HFFc6 (cell line): ENCODE measurements at regions not wholly inside any gene's neighbourhood (a gene's known extent, or its start where the extent isn't known, plus 50 kb on each side); places are given as distances from the start of the nearest gene placed in this dataset.
A peak's percentile ranks its signal among the peaks of the same experiment; 100 is the strongest.

ENCODE experiments used
- DNase-seq: peaks from one replicate; pipeline ENCODE4 v3.0.0-alpha.2; 2018
- H3K27ac Mint-ChIP-seq: 2 replicates; pipeline ENCODE4 v1.8.0; 2020; ENCODE audit warnings: mild to moderate bottlenecking, mixed read lengths
- H3K27me3 Mint-ChIP-seq: 2 replicates; pipeline ENCODE4 v1.8.0; 2021; ENCODE audit warnings: mild to moderate bottlenecking, moderate library complexity, mixed read lengths; ENCODE audit not compliant: insufficient read depth
- H3K36me3 Mint-ChIP-seq: 2 replicates; pipeline ENCODE4 v1.8.0; 2021; ENCODE audit warnings: low read depth, mixed read lengths
- H3K4me1 Mint-ChIP-seq: 2 replicates; pipeline ENCODE4 v1.8.0; 2020; ENCODE audit warnings: low read depth, mixed read lengths
- H3K4me3 Mint-ChIP-seq: 2 replicates; pipeline ENCODE4 v1.8.0; 2020; ENCODE audit warnings: mild to moderate bottlenecking, moderate library complexity, mixed read lengths
- H3K9me3 Mint-ChIP-seq: 2 replicates; pipeline ENCODE4 v1.8.0; 2020; ENCODE audit warnings: mild to moderate bottlenecking, mixed read lengths
- TF ChIP-seq, protein P1 (sequence below): fragments of 200-600 bp; sonication (generic); IDR thresholded peaks from 2 replicates; pipeline ENCODE4 v1.5.0; 2021; ENCODE audit warnings: antibody characterized with exemption, mild to moderate bottlenecking

- H3K27me3 Mint-ChIP-seq = peaks cover 2% of the 10 kb centered on the region; the same call in 1 of the 2 replicates
Measured at GRCh38 chr15:94970802-94971201, 739.4 kb downstream of the MCTP2 start.

DNA sequence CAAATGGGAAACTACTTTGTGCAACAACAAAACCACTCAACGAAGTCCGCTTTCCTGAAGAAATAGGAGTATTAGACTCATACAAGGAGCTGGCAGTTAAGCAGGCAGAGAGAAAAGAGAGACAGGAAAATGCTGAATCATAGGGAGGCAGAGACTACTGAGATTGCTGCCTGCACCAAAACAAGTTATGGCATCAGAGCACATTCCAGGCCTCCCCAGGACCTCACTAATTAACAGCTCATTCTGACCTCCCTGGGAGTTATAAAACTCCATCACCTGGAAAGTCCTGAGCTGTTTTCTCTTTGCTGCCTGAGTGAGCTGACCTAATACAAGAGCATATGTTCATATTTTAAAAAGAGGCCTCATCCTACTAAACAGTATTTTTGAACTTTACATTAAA is 741.0 kb downstream of the MCTP2 start:
- Mint-ChIP-seq H3K36me3 (no peaks in the 10 kb centered on the region), H3K27me3 (no peaks in the 10 kb centered on the region), H3K4me3 (no peak overlapping the region), H3K4me1 (no peaks in the 10 kb centered on the region), H3K9me3 (peaks cover 13% of the 10 kb centered on the region), H3K27ac (no peak overlapping the region)
- DNase-seq = no peak
- TF ChIP-seq, protein P1, sequence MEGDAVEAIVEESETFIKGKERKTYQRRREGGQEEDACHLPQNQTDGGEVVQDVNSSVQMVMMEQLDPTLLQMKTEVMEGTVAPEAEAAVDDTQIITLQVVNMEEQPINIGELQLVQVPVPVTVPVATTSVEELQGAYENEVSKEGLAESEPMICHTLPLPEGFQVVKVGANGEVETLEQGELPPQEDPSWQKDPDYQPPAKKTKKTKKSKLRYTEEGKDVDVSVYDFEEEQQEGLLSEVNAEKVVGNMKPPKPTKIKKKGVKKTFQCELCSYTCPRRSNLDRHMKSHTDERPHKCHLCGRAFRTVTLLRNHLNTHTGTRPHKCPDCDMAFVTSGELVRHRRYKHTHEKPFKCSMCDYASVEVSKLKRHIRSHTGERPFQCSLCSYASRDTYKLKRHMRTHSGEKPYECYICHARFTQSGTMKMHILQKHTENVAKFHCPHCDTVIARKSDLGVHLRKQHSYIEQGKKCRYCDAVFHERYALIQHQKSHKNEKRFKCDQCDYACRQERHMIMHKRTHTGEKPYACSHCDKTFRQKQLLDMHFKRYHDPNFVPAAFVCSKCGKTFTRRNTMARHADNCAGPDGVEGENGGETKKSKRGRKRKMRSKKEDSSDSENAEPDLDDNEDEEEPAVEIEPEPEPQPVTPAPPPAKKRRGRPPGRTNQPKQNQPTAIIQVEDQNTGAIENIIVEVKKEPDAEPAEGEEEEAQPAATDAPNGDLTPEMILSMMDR = no peak

More at GRCh38 chr15:94970802-94971201, 739.4 kb downstream of the MCTP2 start:
- no peak for DNase-seq
- TF ChIP-seq, protein P1 = no peak
- Mint-ChIP-seq H3K4me1 (no peaks in the 10 kb centered on the region), H3K4me3 (no peak overlapping the region), H3K27ac (no peak overlapping the region), H3K36me3 (no peaks in the 10 kb centered on the region; the same call in 1 of the 2 replicates), H3K9me3 (peaks cover 13% of the 10 kb centered on the region)

- peaks cover 25% of the 10 kb centered on the region for H3K9me3 Mint-ChIP-seq
- DNase-seq = no peak
- H3K4me3 Mint-ChIP-seq = no peak overlapping the region
- no peak overlapping the region for H3K27ac Mint-ChIP-seq
- TF ChIP-seq, protein P1 = no peak
- no peaks in the 10 kb centered on the region for H3K4me1 Mint-ChIP-seq
- H3K27me3 Mint-ChIP-seq = peaks cover 2% of the 10 kb centered on the region; the same call in 1 of the 2 replicates
- H3K36me3 Mint-ChIP-seq = no peaks in the 10 kb centered on the region
Measured at GRCh38 chr15:94987085-94987484, 755.7 kb downstream of the MCTP2 start.

DNA sequence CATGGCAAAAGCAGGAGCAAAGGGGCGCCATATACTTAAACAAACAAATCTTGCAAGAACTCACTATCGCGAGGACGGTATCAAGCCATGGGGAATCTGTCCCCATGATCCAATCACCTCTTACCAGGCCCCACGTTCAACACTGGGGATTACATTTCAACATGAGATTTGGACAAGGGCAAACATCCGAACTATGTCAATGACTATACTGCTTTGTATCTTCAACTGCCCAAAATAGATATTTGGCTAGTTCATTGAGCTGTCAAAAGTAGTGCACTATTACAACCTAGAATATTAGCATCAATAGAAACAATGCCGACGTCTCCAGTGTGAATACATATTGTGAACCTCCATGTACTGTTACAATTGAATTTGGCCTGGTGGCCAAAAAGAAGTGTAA is 760.4 kb downstream of the MCTP2 start:
- H3K4me1 Mint-ChIP-seq = no peaks in the 10 kb centered on the region
- no peak overlapping the region for H3K27ac Mint-ChIP-seq
- no peaks in the 10 kb centered on the region; the same call in 1 of the 2 replicates for H3K9me3 Mint-ChIP-seq
- TF ChIP-seq, protein P1 = no peak
- no peak for DNase-seq
- no peaks in the 10 kb centered on the region for H3K36me3 Mint-ChIP-seq
- H3K27me3 Mint-ChIP-seq = peaks cover 2% of the 10 kb centered on the region
- no peak overlapping the region for H3K4me3 Mint-ChIP-seq

GRCh38 chr15:95009635-95010034 is 778.3 kb downstream of the MCTP2 start:
- H3K27ac Mint-ChIP-seq = no peak overlapping the region
- peaks cover 13% of the 10 kb centered on the region for H3K4me1 Mint-ChIP-seq
- no peak overlapping the region for H3K4me3 Mint-ChIP-seq
- no peaks in the 10 kb centered on the region for H3K9me3 Mint-ChIP-seq
- 0 out of 2 replicates have a peak, but pooled peaks cover 3% of the 10 kb centered on the region for H3K27me3 Mint-ChIP-seq
- H3K36me3 Mint-ChIP-seq = no peaks in the 10 kb centered on the region
- TF ChIP-seq, protein P1 = no peak
- DNase-seq = no peak

GRCh38 chr15:95013381-95013780 is 782.0 kb downstream of the MCTP2 start:
- TF ChIP-seq, protein P1 = no peak
- Mint-ChIP-seq H3K4me3 (no peak overlapping the region), H3K4me1 (peaks cover 34% of the 10 kb centered on the region), H3K9me3 (no peaks in the 10 kb centered on the region), H3K36me3 (no peaks in the 10 kb centered on the region), H3K27ac (no peak overlapping the region), H3K27me3 (0 out of 2 replicates have a peak, but pooled peaks cover 3% of the 10 kb centered on the region)
- DNase-seq = peak; percentile 3
